ENCODE measurements at regions not wholly inside any gene's neighbourhood (a gene's known extent, or its start where the extent isn't known, plus 50 kb on each side); places are given as distances from the start of the nearest gene placed in this dataset.
A peak's percentile ranks its signal among the peaks of the same experiment; 100 is the strongest.
"Not testable (repeated sequence)": the region's sequence is repeated elsewhere in the genome, so short reads cannot be mapped to it uniquely, and the experiment has no call there.

- Histone ChIP-seq H3K36me3 (no peaks in the 10 kb centered on the region), H3K27me3 (no peaks in the 10 kb centered on the region), H3K9me3 (0 out of 2 replicates have a peak, but pooled peaks cover 4% of the 10 kb centered on the region), H3K4me3 (no peak overlapping the region)
- peak; percentile 28 for DNase-seq
These were observed 350.0 kb downstream of the CD83 start for GRCh38 chr6:14467591-14467990.

DNA sequence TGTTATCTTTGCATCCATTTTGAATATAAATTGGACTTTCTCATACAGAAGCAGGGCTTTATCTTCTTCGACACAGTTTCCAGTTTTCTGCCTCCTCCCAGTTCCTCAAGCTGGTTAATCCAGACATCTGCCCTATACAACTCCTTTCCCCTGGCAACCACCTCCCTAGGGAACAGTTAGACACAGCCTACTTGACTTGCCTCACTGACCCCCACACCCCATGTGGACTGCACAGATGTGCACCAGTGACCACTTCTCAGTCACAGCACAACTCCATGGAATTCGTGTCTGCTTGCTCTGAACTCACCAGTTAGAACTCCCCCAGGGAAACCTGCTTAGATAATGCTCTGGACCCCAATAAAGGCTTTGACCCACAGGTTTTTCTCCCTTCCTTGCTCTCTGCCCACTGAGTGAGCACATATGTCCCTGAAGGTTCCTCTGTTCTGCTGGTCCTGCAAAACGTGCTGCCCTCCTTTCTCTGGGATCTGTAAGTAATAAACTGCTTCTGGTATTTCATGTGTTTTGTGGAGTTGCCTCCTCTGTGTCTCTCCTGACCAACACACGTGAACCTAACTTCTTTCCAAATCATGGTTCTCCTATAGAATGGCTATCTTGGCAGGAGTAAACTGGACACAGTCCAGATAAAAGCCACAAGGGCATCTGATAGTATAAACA lies 351.2 kb downstream of the CD83 start:
- Histone ChIP-seq H3K9me3 (0 out of 2 replicates have a peak, but pooled peaks cover 4% of the 10 kb centered on the region), H3K36me3 (no peaks in the 10 kb centered on the region), H3K27me3 (no peaks in the 10 kb centered on the region), H3K4me3 (no peak overlapping the region)
- DNase-seq = no peak

DNA sequence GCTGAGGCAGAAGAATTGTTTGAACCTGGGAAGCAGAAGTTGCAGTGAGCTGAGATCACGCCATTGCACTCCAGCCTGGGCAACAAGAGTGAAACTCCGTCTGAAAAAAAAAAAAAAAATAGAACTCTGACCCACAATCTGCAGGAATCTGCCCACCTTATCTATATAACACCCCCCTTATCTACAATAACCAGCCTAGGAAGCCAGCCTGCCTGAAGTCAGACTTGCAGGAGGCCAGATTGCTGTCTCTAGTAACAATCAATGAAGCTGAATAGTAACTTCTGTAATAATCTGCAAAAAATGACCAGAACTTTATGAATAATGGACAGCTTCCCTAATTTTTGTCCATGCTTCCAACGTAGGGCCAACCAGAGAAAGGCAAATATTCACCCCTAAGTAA lies 352.5 kb downstream of the CD83 start:
- Histone ChIP-seq H3K9me3 (0 out of 2 replicates have a peak, but pooled peaks cover 4% of the 10 kb centered on the region), H3K36me3 (no peaks in the 10 kb centered on the region), H3K4me3 (no peak overlapping the region), H3K27me3 (no peaks in the 10 kb centered on the region)
- DNase-seq = no peak

- Histone ChIP-seq H3K36me3 (no peaks in the 10 kb centered on the region), H3K4me3 (no peak overlapping the region), H3K27me3 (no peaks in the 10 kb centered on the region), H3K9me3 (0 out of 2 replicates have a peak, but pooled peaks cover 4% of the 10 kb centered on the region)
- no peak for DNase-seq
These were observed 353.1 kb downstream of the CD83 start for GRCh38 chr6:14470671-14471070.

GRCh38 chr6:14472255-14472985 lies 354.8 kb downstream of the CD83 start:
- no peaks in the 10 kb centered on the region for H3K27me3 ChIP-seq
- no peak for DNase-seq
- H3K9me3 ChIP-seq = 0 out of 2 replicates have a peak, but pooled peaks cover 4% of the 10 kb centered on the region
- no peak overlapping the region for H3K4me3 ChIP-seq
- H3K36me3 ChIP-seq = no peaks in the 10 kb centered on the region

GRCh38 chr6:14472986-14473337 lies 355.4 kb downstream of the CD83 start:
- Histone ChIP-seq H3K4me3 (no peak overlapping the region), H3K27me3 (no peaks in the 10 kb centered on the region), H3K36me3 (no peaks in the 10 kb centered on the region), H3K9me3 (0 out of 2 replicates have a peak, but pooled peaks cover 4% of the 10 kb centered on the region)
- DNase-seq = no peak

DNA sequence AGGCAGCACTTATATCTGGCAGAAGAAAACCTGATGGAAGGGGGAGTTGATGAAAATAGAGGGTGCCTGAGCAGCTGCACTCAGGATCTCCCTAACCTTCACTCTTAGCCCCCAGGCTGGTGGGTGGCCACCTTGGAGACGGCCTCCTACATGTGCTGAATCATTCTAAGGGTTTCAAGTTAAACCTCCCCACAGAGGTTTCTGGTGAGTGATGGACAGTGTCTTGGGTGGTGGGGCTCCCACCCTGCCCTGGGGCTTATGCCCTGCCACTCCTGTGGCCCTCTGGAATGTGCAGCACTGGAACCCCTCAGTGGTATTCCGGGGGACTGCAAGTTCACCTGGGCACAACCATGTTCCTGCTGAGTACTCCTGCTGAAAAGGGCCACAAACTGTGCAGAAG lies 357.2 kb downstream of the CD83 start:
- no peak overlapping the region for H3K4me3 ChIP-seq
- no peaks in the 10 kb centered on the region for H3K9me3 ChIP-seq
- no peaks in the 10 kb centered on the region for H3K27me3 ChIP-seq
- no peaks in the 10 kb centered on the region for H3K36me3 ChIP-seq
- DNase-seq = no peak

- no peak for DNase-seq
- H3K4me3 ChIP-seq = no peak overlapping the region
- no peaks in the 10 kb centered on the region for H3K9me3 ChIP-seq
- H3K27me3 ChIP-seq = no peaks in the 10 kb centered on the region
- no peaks in the 10 kb centered on the region for H3K36me3 ChIP-seq
These were observed 357.7 kb downstream of the CD83 start for GRCh38 chr6:14475306-14475705.

- Histone ChIP-seq H3K9me3 (no peaks in the 10 kb centered on the region; the same call in none of the 2 replicates), H3K4me3 (no peak overlapping the region), H3K36me3 (no peaks in the 10 kb centered on the region), H3K27me3 (no peaks in the 10 kb centered on the region)
- DNase-seq = peak; percentile 89
These were observed 359.4 kb downstream of the CD83 start for GRCh38 chr6:14476793-14477531.

- Histone ChIP-seq H3K4me3 (no peak overlapping the region), H3K36me3 (no peaks in the 10 kb centered on the region), H3K9me3 (no peaks in the 10 kb centered on the region; the same call in none of the 2 replicates), H3K27me3 (no peaks in the 10 kb centered on the region)
- no peak for DNase-seq
These were observed 360.0 kb downstream of the CD83 start for GRCh38 chr6:14477559-14477958.

- Histone ChIP-seq H3K36me3 (no peaks in the 10 kb centered on the region), H3K4me3 (no peak overlapping the region), H3K27me3 (no peaks in the 10 kb centered on the region), H3K9me3 (no peaks in the 10 kb centered on the region; the same call in none of the 2 replicates)
- peak; percentile 20 for DNase-seq
These were observed 361.0 kb downstream of the CD83 start for GRCh38 chr6:14478381-14479225.

DNA sequence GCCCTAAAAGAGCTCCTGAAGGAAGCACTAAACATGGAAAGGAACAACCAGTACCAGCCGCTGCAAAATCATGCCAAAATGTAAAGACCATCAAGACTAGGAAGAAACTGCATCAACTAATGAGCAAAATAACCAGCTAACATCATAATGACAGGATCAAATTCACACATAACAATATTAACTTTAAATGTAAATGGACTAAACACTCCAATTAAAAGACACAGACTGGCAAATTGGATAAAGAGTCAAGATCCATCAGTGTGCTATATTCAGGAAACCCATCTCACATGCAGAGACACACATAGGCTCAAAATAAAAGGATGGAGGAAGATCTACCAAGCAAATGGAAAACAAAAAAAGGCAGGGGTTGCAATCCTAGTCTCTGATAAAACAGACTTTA lies 364.4 kb downstream of the CD83 start:
- not testable (repeated sequence) for DNase-seq, H3K4me3 ChIP-seq, H3K36me3 ChIP-seq, H3K9me3 ChIP-seq, H3K27me3 ChIP-seq

DNA sequence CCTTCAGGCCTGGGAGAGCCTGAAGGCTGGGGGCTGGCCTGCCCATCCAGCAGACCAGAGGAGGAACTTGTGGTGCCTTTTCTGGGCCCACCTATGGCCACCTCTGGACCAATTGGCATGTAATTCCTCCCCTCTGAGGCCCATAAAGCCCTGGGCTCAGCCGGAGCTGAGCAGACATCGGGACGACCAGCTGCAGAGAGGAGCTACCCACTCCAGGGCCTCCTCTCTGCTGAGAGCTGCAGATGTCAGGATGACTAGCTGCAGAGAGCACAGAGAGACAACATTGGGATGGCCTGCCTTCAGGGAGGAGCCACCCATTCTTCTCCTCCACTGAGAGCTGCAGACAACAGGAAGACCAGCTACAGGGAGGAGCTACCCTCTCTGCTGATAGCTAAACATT lies 370.1 kb downstream of the CD83 start:
- DNase-seq = no peak
- peaks cover 4% of the 10 kb centered on the region for H3K9me3 ChIP-seq
- no peaks in the 10 kb centered on the region for H3K36me3 ChIP-seq
- H3K4me3 ChIP-seq = no peak overlapping the region
- no peaks in the 10 kb centered on the region for H3K27me3 ChIP-seq

GRCh38 chr6:14488180-14488579 lies 370.6 kb downstream of the CD83 start:
- H3K36me3 ChIP-seq = no peaks in the 10 kb centered on the region
- H3K4me3 ChIP-seq = no peak overlapping the region
- no peaks in the 10 kb centered on the region for H3K27me3 ChIP-seq
- peaks cover 7% of the 10 kb centered on the region for H3K9me3 ChIP-seq
- no peak for DNase-seq

GRCh38 chr6:14489445-14489844 lies 371.9 kb downstream of the CD83 start:
- Histone ChIP-seq H3K4me3 (no peak overlapping the region), H3K27me3 (no peaks in the 10 kb centered on the region), H3K36me3 (no peaks in the 10 kb centered on the region), H3K9me3 (peaks cover 9% of the 10 kb centered on the region)
- DNase-seq = no peak

- Histone ChIP-seq H3K9me3 (no peaks in the 10 kb centered on the region), H3K27me3 (no peaks in the 10 kb centered on the region), H3K4me3 (no peak overlapping the region), H3K36me3 (no peaks in the 10 kb centered on the region)
- no peak for DNase-seq
These were observed 381.2 kb downstream of the CD83 start for GRCh38 chr6:14498748-14499147.

- DNase-seq = no peak
- Histone ChIP-seq H3K36me3 (no peaks in the 10 kb centered on the region), H3K9me3 (no peaks in the 10 kb centered on the region), H3K4me3 (no peak overlapping the region), H3K27me3 (no peaks in the 10 kb centered on the region)
These were observed 381.7 kb downstream of the CD83 start for GRCh38 chr6:14499309-14499708.
